H9 (cell line): ENCODE measurements at regions not wholly inside any gene's neighbourhood (a gene's known extent, or its start where the extent isn't known, plus 50 kb on each side); places are given as distances from the start of the nearest gene placed in this dataset.

Experiments
- DNase-seq: peaks from one replicate; pipeline ENCODE4 v3.0.0-alpha.2; 2017
- H2AFZ ChIP-seq: one replicate; pipeline ENCODE4 v1.6.1; 2013; ENCODE audit warnings: mild to moderate bottlenecking, low read length, control low read depth, moderate library complexity
- H2AK5ac ChIP-seq: 2 replicates; pipeline ENCODE4 v1.6.1; 2013; ENCODE audit warnings: low read length, control low read depth, mixed read lengths; ENCODE audit not compliant: insufficient read length
- H2BK120ac ChIP-seq: one replicate; pipeline ENCODE4 v1.6.1; 2013; ENCODE audit warnings: low read depth, mild to moderate bottlenecking, low read length, control low read depth, inconsistent platforms; ENCODE audit not compliant: poor library complexity, severe bottlenecking
- H2BK12ac ChIP-seq: 2 replicates; pipeline ENCODE4 v1.6.1; 2013; ENCODE audit warnings: low read length, control low read depth, mixed read lengths, low read depth; ENCODE audit not compliant: insufficient read length
- H2BK15ac ChIP-seq: 2 replicates; pipeline ENCODE4 v1.6.1; 2013; ENCODE audit warnings: low read depth, low read length, control low read depth
- H2BK20ac ChIP-seq: one replicate; pipeline ENCODE4 v1.6.1; 2013; ENCODE audit warnings: low read depth, mild to moderate bottlenecking, low read length, control low read depth, inconsistent platforms; ENCODE audit not compliant: poor library complexity, severe bottlenecking
- H2BK5ac ChIP-seq: 2 replicates; pipeline ENCODE4 v1.6.1; 2013; ENCODE audit warnings: low read length, control low read depth, mixed read lengths; ENCODE audit not compliant: insufficient read length
- H3K14ac ChIP-seq: 2 replicates; pipeline ENCODE4 v1.6.1; 2013; ENCODE audit warnings: low read length, control low read depth; ENCODE audit not compliant: insufficient read depth
- H3K18ac ChIP-seq: 2 replicates; pipeline ENCODE4 v1.6.1; 2013; ENCODE audit warnings: low read depth, mild to moderate bottlenecking, mixed read lengths, low read length, control low read depth; ENCODE audit not compliant: insufficient read length
- H3K23ac ChIP-seq: 2 replicates; pipeline ENCODE4 v1.6.1; 2013; ENCODE audit warnings: low read length, control low read depth, mixed read lengths, low read depth; ENCODE audit not compliant: insufficient read length
- H3K23me2 ChIP-seq: 2 replicates; pipeline ENCODE4 v1.6.1; 2013; ENCODE audit warnings: low read depth, mild to moderate bottlenecking, mixed read lengths, low read length, control low read depth; ENCODE audit not compliant: insufficient read length, poor library complexity, severe bottlenecking
- H3K27ac ChIP-seq: 2 replicates; pipeline ENCODE4 v1.5.1; 2013; ENCODE audit warnings: low read length, control low read depth, mixed read lengths, low read depth; ENCODE audit not compliant: insufficient read length
- H3K27me3 ChIP-seq: 2 replicates; pipeline ENCODE4 v1.6.1; 2013; ENCODE audit warnings: low read length, control low read depth, inconsistent platforms; ENCODE audit not compliant: insufficient read depth
- H3K4ac ChIP-seq: 2 replicates; pipeline ENCODE4 v1.6.1; 2013; ENCODE audit warnings: low read depth, mild to moderate bottlenecking, control low read depth, inconsistent platforms, low read length, moderate library complexity
- H3K4me1 ChIP-seq: 2 replicates; pipeline ENCODE4 v1.6.1; 2013; ENCODE audit warnings: low read length, control low read depth, inconsistent platforms; ENCODE audit not compliant: insufficient read depth
- H3K4me2 ChIP-seq: 2 replicates; pipeline ENCODE4 v1.6.1; 2013; ENCODE audit warnings: low read length, control low read depth, mixed read lengths; ENCODE audit not compliant: insufficient read length, insufficient read depth
- H3K56ac ChIP-seq: 2 replicates; pipeline ENCODE4 v1.6.1; 2013; ENCODE audit warnings: low read depth, mild to moderate bottlenecking, mixed read lengths, low read length, control low read depth; ENCODE audit not compliant: insufficient read length
- H3K79me1 ChIP-seq: 2 replicates; pipeline ENCODE4 v1.6.1; 2013; ENCODE audit warnings: low read depth, mild to moderate bottlenecking, moderate library complexity, low read length, control low read depth, inconsistent platforms; ENCODE audit not compliant: insufficient read depth, poor library complexity, severe bottlenecking
- H3K79me2 ChIP-seq: 2 replicates; pipeline ENCODE4 v1.6.1; 2013; ENCODE audit warnings: low read length, control low read depth, inconsistent platforms; ENCODE audit not compliant: insufficient read depth
- H3K9ac ChIP-seq: 2 replicates; pipeline ENCODE4 v1.6.1; 2013; ENCODE audit warnings: low read length, control low read depth, mixed read lengths; ENCODE audit not compliant: insufficient read length; ENCODE audit errors: extremely low read depth
- H3K9me3 ChIP-seq: one replicate; pipeline ENCODE4 v1.6.1; 2013; ENCODE audit warnings: low read depth, low read length, inconsistent platforms; ENCODE audit not compliant: control insufficient read depth
- H3T11ph ChIP-seq: one replicate; pipeline ENCODE4 v1.6.1; 2013; ENCODE audit warnings: mild to moderate bottlenecking, low read length, control low read depth, inconsistent platforms
- H4K20me1 ChIP-seq: one replicate; pipeline ENCODE4 v1.6.1; 2013; ENCODE audit not compliant: control insufficient read depth, insufficient read length, insufficient read depth
- H4K5ac ChIP-seq: 2 replicates; pipeline ENCODE4 v1.6.1; 2013; ENCODE audit warnings: low read depth, mild to moderate bottlenecking, mixed read lengths, low read length, control low read depth; ENCODE audit not compliant: insufficient read length
- H4K8ac ChIP-seq: replicated peaks from 2 replicates; pipeline ENCODE4 v1.6.1; 2013; ENCODE audit warnings: low read length, control low read depth, mixed read lengths, low read depth; ENCODE audit not compliant: insufficient read length
- H4K91ac ChIP-seq: 2 replicates; pipeline ENCODE4 v1.6.1; 2013; ENCODE audit warnings: low read depth, mild to moderate bottlenecking, moderate library complexity, mixed read lengths, low read length, control low read depth; ENCODE audit not compliant: insufficient read length
- H3K27ac Mint-ChIP-seq, 3 experiments: 2 replicates in 2 of 3; 3 replicates in 1 of 3; pipeline ENCODE4 v1.8.0; 2020 to 2021; ENCODE audit warnings: mixed read lengths in 3 of 3, mild to moderate bottlenecking in 1 of 3, moderate library complexity in 1 of 3
- H3K27me3 Mint-ChIP-seq: 2 replicates; pipeline ENCODE4 v1.8.0; 2021; ENCODE audit warnings: low read depth, mild to moderate bottlenecking, moderate library complexity, mixed read lengths
- H3K36me3 Mint-ChIP-seq, 3 experiments: 2 replicates in 2 of 3; 3 replicates in 1 of 3; pipeline ENCODE4 v1.8.0; 2020 to 2021; ENCODE audit warnings: low read depth in 3 of 3, mixed read lengths in 3 of 3; ENCODE audit not compliant: insufficient read depth in 1 of 3
- H3K4me1 Mint-ChIP-seq, 2 experiments: 2 replicates each; pipeline ENCODE4 v1.8.0; 2020; ENCODE audit warnings: mixed read lengths in 2 of 2
- H3K4me3 Mint-ChIP-seq, 2 experiments: 2 replicates in 1 of 2; 3 replicates in 1 of 2; pipeline ENCODE4 v1.8.0; 2020 to 2021; ENCODE audit warnings: mild to moderate bottlenecking in 2 of 2, mixed read lengths in 2 of 2, moderate library complexity in 1 of 2
- H3K9me3 Mint-ChIP-seq, 2 experiments: 2 replicates in 1 of 2; 3 replicates in 1 of 2; pipeline ENCODE4 v1.8.0; 2020; ENCODE audit warnings: mild to moderate bottlenecking in 2 of 2, mixed read lengths in 2 of 2, moderate library complexity in 1 of 2
- CTCF ChIP-seq: fragments of 200-600 bp; sonication (generic); conservative IDR thresholded peaks from 3 replicates; pipeline ENCODE4 v1.8.0; 2021; ENCODE audit warnings: antibody characterized with exemption, mild to moderate bottlenecking
- WGBS: extraction: QIAGEN DNeasy Blood & Tissue Kit; methylation state at CpG from one replicate; pipeline ENCODE4 v1.1.7; 2013; ENCODE audit warnings: missing lambda C conversion rate, low lambda C conversion rate, mixed read lengths; ENCODE audit not compliant: insufficient read length; ENCODE audit errors: extremely low coverage; 5-methylcytosine and 5-hydroxymethylcytosine counted together

GRCh38 chr14:85418721-85419120 is 111.2 kb upstream of the FLRT2 start:
- whole genome bisulfite sequencing = no CpG with 5 or more reads among the region's 1 CpG
- H2AFZ ChIP-seq = no peak overlapping the region
- no peak overlapping the region for H2BK15ac ChIP-seq

More at GRCh38 chr14:85418721-85419120, 111.2 kb upstream of the FLRT2 start:
- Histone ChIP-seq H2BK5ac (no peak overlapping the region), H4K8ac (no peak overlapping the region), H3K4me2 (no peak overlapping the region), H3K4me1 (no peaks in the 10 kb centered on the region), H4K5ac (no peak overlapping the region), H3K27me3 (no peaks in the 10 kb centered on the region), H3T11ph (no peak overlapping the region), H3K23ac (no peak overlapping the region), H3K27ac (no peak overlapping the region), H2AK5ac (no peak overlapping the region), H3K9me3 (no peaks in the 10 kb centered on the region), H3K79me1 (no peaks in the 10 kb centered on the region), H2BK12ac (no peak overlapping the region), H3K79me2 (no peaks in the 10 kb centered on the region), H3K18ac (no peak overlapping the region), H3K56ac (no peak overlapping the region), H2BK20ac (no peak overlapping the region), H4K91ac (no peak overlapping the region), H3K14ac (no peak overlapping the region), H4K20me1 (no peaks in the 10 kb centered on the region), H2BK120ac (no peak overlapping the region), H3K23me2 (no peaks in the 10 kb centered on the region), H3K9ac (no peak overlapping the region), H3K4ac (no peak overlapping the region)
- H3K27ac Mint-ChIP-seq = no peak overlapping the region
- no peak for TF ChIP-seq CTCF
- no peaks in the 10 kb centered on the region for H3K27me3 Mint-ChIP-seq
- DNase-seq = no peak
- H3K36me3 Mint-ChIP-seq = no peaks in the 10 kb centered on the region
- H3K4me3 Mint-ChIP-seq = no peak overlapping the region
- no peaks in the 10 kb centered on the region for H3K9me3 Mint-ChIP-seq
- 0 out of 4 replicates have a peak, but pooled peaks cover 0 to 2% of the 10 kb centered on the region in 2 experiments for H3K4me1 Mint-ChIP-seq
